Lower leg skin (tissue), 4 donors: ENCODE measurements at regions not wholly inside any gene's neighbourhood (a gene's known extent, or its start where the extent isn't known, plus 50 kb on each side); places are given as distances from the start of the nearest gene placed in this dataset.

ENCODE experiments used
- DNase-seq, 2 donors: peaks; one replicate each; pipeline ENCODE4 v3.0.0-alpha.2; 2019; ENCODE audit warnings: low spot score in 2 of 2
- H3K4me3 ChIP-seq: fragments of 200-600 bp; sonication (generic); 2 replicates; pipeline ENCODE4 v1.5.1; 2017; ENCODE audit warnings: mild to moderate bottlenecking, low read depth; ENCODE audit not compliant: poor library complexity, severe bottlenecking
- POLR2A ChIP-seq, 2 donors: fragments of 450-650 bp; IDR thresholded peaks; one replicate each; pipeline ENCODE4 v1.6.1; 2016 to 2017; ENCODE audit warnings: antibody characterized with exemption in 2 of 2, mild to moderate bottlenecking in 1 of 2, moderate library complexity in 1 of 2
- WGBS, 2 donors: methylation state at CpG; one replicate each; pipeline ENCODE4 v1.1.5; 2018; 5-methylcytosine and 5-hydroxymethylcytosine counted together
- intact Hi-C: fragments of 100-400 bp; cut with DNase I; formaldehyde crosslinking; loops from one replicate; pipeline ENCODE4 v1.15.0; 2023; ENCODE audit warnings: low total_unique reads
- TF ChIP-seq, protein P1 (sequence below), 3 donors: fragments of 450-650 bp; IDR thresholded peaks; one replicate each; pipeline ENCODE4 v1.5.1; 2016; ENCODE audit warnings: antibody characterized with exemption in 3 of 3, mild to moderate bottlenecking in 3 of 3, moderate library complexity in 2 of 3

DNA sequence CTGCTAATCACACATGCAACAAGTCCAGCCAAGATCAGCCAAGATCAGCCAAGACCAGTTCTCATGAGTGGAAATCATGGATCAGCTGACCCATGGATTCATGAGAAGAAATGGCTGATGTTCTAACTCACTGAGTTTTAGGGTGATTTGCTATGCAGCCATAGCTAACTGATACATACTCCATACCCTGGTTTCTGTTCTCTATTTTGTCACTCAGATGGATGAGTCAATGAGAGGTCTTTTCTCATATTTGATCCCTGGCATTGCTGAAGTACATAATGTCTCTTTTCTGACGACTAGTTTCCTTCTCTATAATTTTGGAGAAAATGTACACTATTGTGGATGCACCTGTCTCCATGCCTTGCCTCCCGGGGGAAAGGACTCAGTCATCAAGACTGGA is 118.4 kb upstream of the LY86 start:
- no peak for DNase-seq
- intact Hi-C loops, result no loop called here
- H3K4me3 ChIP-seq, result no peak overlapping the region
- TF ChIP-seq, protein P1, sequence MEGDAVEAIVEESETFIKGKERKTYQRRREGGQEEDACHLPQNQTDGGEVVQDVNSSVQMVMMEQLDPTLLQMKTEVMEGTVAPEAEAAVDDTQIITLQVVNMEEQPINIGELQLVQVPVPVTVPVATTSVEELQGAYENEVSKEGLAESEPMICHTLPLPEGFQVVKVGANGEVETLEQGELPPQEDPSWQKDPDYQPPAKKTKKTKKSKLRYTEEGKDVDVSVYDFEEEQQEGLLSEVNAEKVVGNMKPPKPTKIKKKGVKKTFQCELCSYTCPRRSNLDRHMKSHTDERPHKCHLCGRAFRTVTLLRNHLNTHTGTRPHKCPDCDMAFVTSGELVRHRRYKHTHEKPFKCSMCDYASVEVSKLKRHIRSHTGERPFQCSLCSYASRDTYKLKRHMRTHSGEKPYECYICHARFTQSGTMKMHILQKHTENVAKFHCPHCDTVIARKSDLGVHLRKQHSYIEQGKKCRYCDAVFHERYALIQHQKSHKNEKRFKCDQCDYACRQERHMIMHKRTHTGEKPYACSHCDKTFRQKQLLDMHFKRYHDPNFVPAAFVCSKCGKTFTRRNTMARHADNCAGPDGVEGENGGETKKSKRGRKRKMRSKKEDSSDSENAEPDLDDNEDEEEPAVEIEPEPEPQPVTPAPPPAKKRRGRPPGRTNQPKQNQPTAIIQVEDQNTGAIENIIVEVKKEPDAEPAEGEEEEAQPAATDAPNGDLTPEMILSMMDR (IDR thresholded peaks at IDR 0.05), result no peak
- no peak for TF ChIP-seq POLR2A (IDR thresholded peaks at IDR 0.05)
- 84 to 94% methylated on average over 2 of the region's 2 CpGs for WGBS, 2 donors

DNA sequence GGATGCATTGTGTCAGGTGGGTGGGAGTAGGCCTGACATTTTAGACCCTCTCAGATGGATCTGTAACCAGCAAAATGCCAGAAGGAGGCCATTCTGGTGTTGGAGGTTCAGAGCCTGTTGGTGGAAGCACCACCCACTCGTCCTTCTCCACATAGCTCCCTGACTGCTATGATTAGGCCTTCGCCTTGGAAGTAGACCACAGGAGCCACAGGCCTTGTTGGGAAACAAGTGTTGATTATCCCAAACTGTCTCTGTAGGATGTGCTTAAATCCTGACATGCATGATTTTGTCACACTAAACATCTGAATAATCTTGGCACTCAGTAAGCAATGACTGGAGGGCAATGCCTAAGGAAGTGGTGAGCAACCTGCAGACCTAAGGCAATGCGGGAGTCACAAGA is 117.2 kb upstream of the LY86 start:
- no peak for TF ChIP-seq POLR2A (IDR thresholded peaks at IDR 0.05)
- TF ChIP-seq, protein P1 (IDR thresholded peaks at IDR 0.05), result no peak
- WGBS, 2 donors, result 70 to 81% methylated on average over 3 of the region's 3 CpGs
- no peak overlapping the region for H3K4me3 ChIP-seq
- intact Hi-C loops, result no loop called here
- no peak for DNase-seq

DNA sequence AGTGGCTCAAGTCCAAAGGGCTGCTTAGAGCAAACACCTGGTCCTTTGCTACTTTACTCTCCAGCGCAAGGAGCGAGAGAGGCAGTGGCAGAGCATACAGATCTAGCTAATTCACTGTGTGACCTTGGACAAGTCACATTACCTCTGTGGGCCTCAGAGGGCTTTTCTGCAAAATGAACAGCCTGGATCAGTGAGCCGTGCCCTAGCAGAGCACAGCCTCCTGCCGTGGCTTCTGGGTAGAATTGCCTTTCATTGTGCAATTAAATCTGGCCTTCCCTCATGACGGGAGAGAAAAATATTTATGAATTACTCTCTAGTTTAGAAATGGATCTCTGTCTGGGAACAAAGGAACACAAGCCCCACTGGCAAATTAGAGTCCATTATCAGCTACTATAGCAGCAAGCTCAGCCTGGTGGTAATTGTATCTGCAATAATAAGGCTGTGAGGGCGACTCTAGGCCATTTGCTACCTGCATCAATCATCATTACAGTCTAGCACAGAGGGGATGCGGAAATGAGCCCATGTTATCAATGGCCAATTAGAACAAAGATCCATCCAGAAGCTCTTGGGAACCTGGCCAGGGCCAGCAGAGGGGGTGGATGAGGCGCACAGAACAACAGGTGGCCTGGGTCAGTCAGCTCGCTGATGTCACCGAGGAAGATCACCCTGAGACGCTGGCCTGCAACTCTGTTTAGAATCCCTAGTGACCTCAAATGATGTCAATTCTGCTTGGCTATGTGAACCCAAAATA is 114.2 kb upstream of the LY86 start:
- no peak for DNase-seq
- no peak for TF ChIP-seq POLR2A (IDR thresholded peaks at IDR 0.05)
- TF ChIP-seq, protein P1 (IDR thresholded peaks at IDR 0.05), result no peak
- intact Hi-C loops, result no loop called here
- H3K4me3 ChIP-seq, result no peak overlapping the region
- WGBS, 2 donors, result 82 to 89% methylated on average over 11 of the region's 11 CpGs

DNA sequence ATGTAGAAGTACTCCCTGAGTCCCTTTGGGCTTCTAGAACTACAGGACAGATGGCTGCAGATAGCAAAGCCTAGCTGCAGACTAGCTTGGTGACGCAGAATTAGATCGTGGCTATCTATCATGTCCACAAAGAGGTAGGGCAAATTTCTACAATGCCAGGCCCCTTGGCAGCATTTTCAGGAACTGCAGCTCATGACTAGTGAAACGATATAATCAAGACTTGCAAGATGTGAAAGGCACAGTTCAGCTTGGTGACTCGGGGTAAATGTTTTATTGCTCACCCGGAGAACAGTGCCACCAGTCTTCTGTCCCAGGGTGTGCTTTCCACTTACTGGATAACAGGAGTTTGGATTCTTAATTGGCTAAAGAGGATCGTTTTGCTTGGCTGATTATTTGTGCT is 108.7 kb upstream of the LY86 start:
- no peak for TF ChIP-seq POLR2A (IDR thresholded peaks at IDR 0.05)
- TF ChIP-seq, protein P1 (IDR thresholded peaks at IDR 0.05), result no peak
- no peak overlapping the region for H3K4me3 ChIP-seq
- no peak for DNase-seq
- 72% methylated on average over 6 of the region's 6 CpGs for WGBS, 2 donors
- intact Hi-C loops, result no loop called here

DNA sequence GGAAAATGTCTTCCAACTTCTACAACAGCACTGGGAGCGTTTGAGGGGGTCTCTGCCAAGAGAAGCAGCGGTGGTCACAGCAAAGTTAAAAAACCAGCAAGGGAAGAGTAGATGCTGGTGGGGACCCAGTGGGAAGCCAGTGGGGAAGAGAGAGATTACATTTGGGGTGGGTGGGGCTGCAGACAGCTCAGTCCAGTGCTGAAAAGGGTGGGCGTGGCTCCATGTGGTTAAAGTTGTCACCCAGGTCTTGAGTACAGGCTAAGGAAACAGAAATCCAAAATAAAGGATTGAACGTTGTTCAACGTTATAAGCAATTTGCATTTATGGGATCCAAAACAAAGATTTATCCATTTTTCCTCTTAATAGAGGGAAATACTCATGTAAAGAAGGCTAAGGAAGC is 106.3 kb upstream of the LY86 start:
- no peak overlapping the region for H3K4me3 ChIP-seq
- intact Hi-C loops, result no loop called here
- no peak for TF ChIP-seq POLR2A (IDR thresholded peaks at IDR 0.05)
- TF ChIP-seq, protein P1 (IDR thresholded peaks at IDR 0.05), result no peak
- no peak for DNase-seq
- 92 to 94% methylated on average over 5 of the region's 5 CpGs for WGBS, 2 donors

DNA sequence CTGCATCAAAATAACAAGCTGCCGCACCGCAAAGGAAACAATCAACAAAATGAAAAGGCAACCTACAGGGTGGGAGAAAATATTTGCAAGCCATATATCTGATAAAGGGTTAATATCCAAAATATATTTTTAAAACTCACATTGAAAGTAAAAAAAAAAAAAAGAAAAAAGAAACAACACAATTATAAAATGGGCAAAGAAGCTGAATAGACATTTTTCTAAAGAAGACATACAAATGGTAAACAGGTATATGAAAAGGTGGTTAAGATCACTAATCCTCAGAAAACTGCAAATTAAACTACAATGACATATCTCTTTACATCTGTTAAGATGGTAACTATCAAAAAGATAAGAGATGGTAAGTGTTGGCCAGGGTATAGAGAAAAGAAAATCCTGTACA is 105.4 kb upstream of the LY86 start:
- intact Hi-C loops, result no loop called here
- no peak overlapping the region for H3K4me3 ChIP-seq
- WGBS, 2 donors, result 75 to 98% methylated on average over 2 of the region's 2 CpGs
- TF ChIP-seq, protein P1 (IDR thresholded peaks at IDR 0.05), result no peak
- no peak for TF ChIP-seq POLR2A (IDR thresholded peaks at IDR 0.05)
- no peak for DNase-seq
